ENCODE measurements at regions not wholly inside any gene's neighbourhood (a gene's known extent, or its start where the extent isn't known, plus 50 kb on each side); places are given as distances from the start of the nearest gene placed in this dataset.
"Not testable (repeated sequence)": the region's sequence is repeated elsewhere in the genome, so short reads cannot be mapped to it uniquely, and the experiment has no call there.

GRCh38 chr7:32680259-32681173, 185.2 kb downstream of the AVL9 start:
- DNase-seq: no peak

GRCh38 chr7:32679192-32679591, 183.9 kb downstream of the AVL9 start:
- no peak for DNase-seq

GRCh38 chr7:32677593-32677992, 182.3 kb downstream of the AVL9 start:
- no peak for DNase-seq

- DNase-seq: no peak
These were observed 181.1 kb downstream of the AVL9 start for GRCh38 chr7:32676249-32676941.

GRCh38 chr7:32673275-32673983, 178.1 kb downstream of the AVL9 start:
- DNase-seq: no peak

GRCh38 chr7:32670110-32671025, 175.1 kb downstream of the AVL9 start:
- DNase-seq: no peak

- DNase-seq: not testable (repeated sequence)
These were observed 174.0 kb downstream of the AVL9 start for GRCh38 chr7:32669173-32669870.

- DNase-seq: not testable (repeated sequence)
These were observed 173.3 kb downstream of the AVL9 start for GRCh38 chr7:32668387-32669097.

- not testable (repeated sequence) for DNase-seq
These were observed 172.3 kb downstream of the AVL9 start for GRCh38 chr7:32667586-32667985.

- DNase-seq: not testable (repeated sequence)
These were observed 168.5 kb downstream of the AVL9 start for GRCh38 chr7:32663805-32664211.

- not testable (repeated sequence) for DNase-seq
These were observed 167.2 kb downstream of the AVL9 start for GRCh38 chr7:32662509-32662908.

- no peak for DNase-seq
These were observed 166.6 kb downstream of the AVL9 start for GRCh38 chr7:32661929-32662328.

GRCh38 chr7:32661501-32661900, 166.2 kb downstream of the AVL9 start:
- no peak for DNase-seq

- DNase-seq: no peak
These were observed 165.6 kb downstream of the AVL9 start for GRCh38 chr7:32660936-32661335.

- no peak for DNase-seq
These were observed 164.6 kb downstream of the AVL9 start for GRCh38 chr7:32659853-32660252.

- DNase-seq: no peak
These were observed 163.2 kb downstream of the AVL9 start for GRCh38 chr7:32658467-32658869.

GRCh38 chr7:32658034-32658433, 162.7 kb downstream of the AVL9 start:
- no peak for DNase-seq

- not testable (repeated sequence) for DNase-seq
These were observed 159.3 kb downstream of the AVL9 start for GRCh38 chr7:32654549-32654948.

- not testable (repeated sequence) for DNase-seq
These were observed 155.1 kb downstream of the AVL9 start for GRCh38 chr7:32650356-32650755.

GRCh38 chr7:32648408-32649156, 153.3 kb downstream of the AVL9 start:
- DNase-seq: no peak
